SU-DHL-6 (cell line): ENCODE measurements at regions not wholly inside any gene's neighbourhood (a gene's known extent, or its start where the extent isn't known, plus 50 kb on each side); places are given as distances from the start of the nearest gene placed in this dataset.

Source experiments
- H2AFZ ChIP-seq: fragments of 200-600 bp; sonication (generic); 2 replicates; pipeline ENCODE4 v1.6.1; 2014; ENCODE audit warnings: low read depth, mild to moderate bottlenecking, moderate library complexity, mixed read lengths, antibody characterized with exemption, low read length; ENCODE audit not compliant: severe bottlenecking
- H3F3A ChIP-seq: fragments of 200-600 bp; shearing (Covaris generic); 2 replicates; pipeline ENCODE4 v1.6.0; 2016; ENCODE audit warnings: antibody characterized with exemption, mild to moderate bottlenecking; ENCODE audit not compliant: insufficient read depth
- H3K27ac ChIP-seq: fragments of 200-600 bp; sonication (generic); 2 replicates; pipeline ENCODE4 v1.5.1; 2016; ENCODE audit warnings: low read depth, mild to moderate bottlenecking, low read length, moderate library complexity, mixed read lengths
- H3K27me3 ChIP-seq: fragments of 200-600 bp; sonication (generic), shearing (Covaris generic); 2 replicates; pipeline ENCODE4 v1.6.0; 2014; ENCODE audit warnings: mild to moderate bottlenecking, low read length
- H3K36me3 ChIP-seq: fragments of 200-600 bp; sonication (generic); 2 replicates; pipeline ENCODE4 v1.6.1; 2014; ENCODE audit warnings: mild to moderate bottlenecking, low read length, mixed read lengths
- H3K4me2 ChIP-seq: fragments of 300-600, 200-600 bp; shearing (Covaris generic), sonication (generic); 2 replicates; pipeline ENCODE4 v1.6.0; 2014; ENCODE audit warnings: low read length, low read depth, mild to moderate bottlenecking; ENCODE audit not compliant: poor library complexity, severe bottlenecking
- H3K4me3 ChIP-seq: fragments of 200-600 bp; sonication (generic); 2 replicates; pipeline ENCODE4 v1.5.1; 2014; ENCODE audit warnings: antibody characterized with exemption, low read length, mild to moderate bottlenecking, mixed read lengths; ENCODE audit not compliant: insufficient read depth, poor library complexity, severe bottlenecking
- H3K79me2 ChIP-seq: fragments of 200-600 bp; sonication (generic); 2 replicates; pipeline ENCODE4 v1.6.1; 2014; ENCODE audit warnings: mild to moderate bottlenecking, low read length, moderate library complexity; ENCODE audit not compliant: insufficient read depth
- H3K9ac ChIP-seq: fragments of 200-600 bp; sonication (generic); 2 replicates; pipeline ENCODE4 v1.7.0; 2014; ENCODE audit warnings: mild to moderate bottlenecking, low read length
- H3K9me2 ChIP-seq: fragments of 200-600 bp; sonication (generic); replicated peaks from 2 replicates; pipeline ENCODE4 v1.6.1; 2014; ENCODE audit warnings: low read length; ENCODE audit not compliant: insufficient read depth
- H3K9me3 ChIP-seq: fragments of 200-600 bp; sonication (generic); 2 replicates; pipeline ENCODE4 v1.6.1; 2014; ENCODE audit warnings: low read length, mixed read lengths; ENCODE audit not compliant: insufficient read depth
- H4K20me1 ChIP-seq: fragments of 200-600 bp; sonication (generic); 2 replicates; pipeline ENCODE4 v1.6.1; 2014; ENCODE audit warnings: low read depth, mild to moderate bottlenecking, antibody characterized with exemption, low read length, moderate library complexity, mixed read lengths
- EZH2phosphoT487 ChIP-seq: fragments of 200-600 bp; sonication (generic), shearing (Covaris generic); conservative IDR thresholded peaks from 2 replicates; pipeline ENCODE4 v1.6.1; 2018; ENCODE audit warnings: mild to moderate bottlenecking, antibody characterized with exemption, low read length, moderate library complexity, mixed read lengths
- TF ChIP-seq, protein P1 (sequence below): fragments of 200-600 bp; sonication (generic); IDR thresholded peaks from one replicate; pipeline ENCODE4 v1.5.1; 2017; ENCODE audit warnings: antibody characterized with exemption, mild to moderate bottlenecking, low read length, moderate library complexity; ENCODE audit not compliant: insufficient read depth, poor library complexity, severe bottlenecking

DNA sequence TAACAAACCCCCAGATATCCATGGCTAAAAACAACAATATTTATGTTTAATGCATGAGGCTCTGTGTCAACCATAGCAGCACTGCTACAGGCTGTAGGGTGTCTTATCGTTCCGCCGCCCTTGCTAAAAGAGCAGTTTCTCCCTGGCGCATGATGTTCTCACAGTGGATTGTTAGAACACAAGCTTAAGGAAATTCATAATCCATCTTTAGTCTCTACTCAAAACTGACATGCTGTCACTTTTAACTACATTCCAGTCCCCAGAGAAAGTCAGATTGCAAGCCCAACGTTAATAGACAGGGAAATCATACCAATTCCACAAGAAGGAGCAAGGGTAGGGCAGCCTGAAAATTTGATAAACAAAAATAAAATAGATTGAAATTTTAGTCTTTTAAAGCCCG is 1960.8 kb downstream of the PCDH7 start:
- Histone ChIP-seq H3K36me3 (no peaks in the 10 kb centered on the region), H3K9me2 (no peaks in the 10 kb centered on the region), H4K20me1 (no peaks in the 10 kb centered on the region), H3K4me3 (no peak overlapping the region), H3F3A (no peaks in the 10 kb centered on the region), H3K4me2 (no peak overlapping the region), H3K27ac (no peak overlapping the region), H3K27me3 (no peaks in the 10 kb centered on the region), H3K9me3 (peaks cover 9% of the 10 kb centered on the region; the same call in 1 of the 2 replicates), H2AFZ (peak overlapping the region; percentile 15), H3K9ac (no peak overlapping the region), H3K79me2 (no peaks in the 10 kb centered on the region)
- no peak for TF ChIP-seq EZH2phosphoT487
- TF ChIP-seq, protein P1, sequence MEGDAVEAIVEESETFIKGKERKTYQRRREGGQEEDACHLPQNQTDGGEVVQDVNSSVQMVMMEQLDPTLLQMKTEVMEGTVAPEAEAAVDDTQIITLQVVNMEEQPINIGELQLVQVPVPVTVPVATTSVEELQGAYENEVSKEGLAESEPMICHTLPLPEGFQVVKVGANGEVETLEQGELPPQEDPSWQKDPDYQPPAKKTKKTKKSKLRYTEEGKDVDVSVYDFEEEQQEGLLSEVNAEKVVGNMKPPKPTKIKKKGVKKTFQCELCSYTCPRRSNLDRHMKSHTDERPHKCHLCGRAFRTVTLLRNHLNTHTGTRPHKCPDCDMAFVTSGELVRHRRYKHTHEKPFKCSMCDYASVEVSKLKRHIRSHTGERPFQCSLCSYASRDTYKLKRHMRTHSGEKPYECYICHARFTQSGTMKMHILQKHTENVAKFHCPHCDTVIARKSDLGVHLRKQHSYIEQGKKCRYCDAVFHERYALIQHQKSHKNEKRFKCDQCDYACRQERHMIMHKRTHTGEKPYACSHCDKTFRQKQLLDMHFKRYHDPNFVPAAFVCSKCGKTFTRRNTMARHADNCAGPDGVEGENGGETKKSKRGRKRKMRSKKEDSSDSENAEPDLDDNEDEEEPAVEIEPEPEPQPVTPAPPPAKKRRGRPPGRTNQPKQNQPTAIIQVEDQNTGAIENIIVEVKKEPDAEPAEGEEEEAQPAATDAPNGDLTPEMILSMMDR, result no peak

DNA sequence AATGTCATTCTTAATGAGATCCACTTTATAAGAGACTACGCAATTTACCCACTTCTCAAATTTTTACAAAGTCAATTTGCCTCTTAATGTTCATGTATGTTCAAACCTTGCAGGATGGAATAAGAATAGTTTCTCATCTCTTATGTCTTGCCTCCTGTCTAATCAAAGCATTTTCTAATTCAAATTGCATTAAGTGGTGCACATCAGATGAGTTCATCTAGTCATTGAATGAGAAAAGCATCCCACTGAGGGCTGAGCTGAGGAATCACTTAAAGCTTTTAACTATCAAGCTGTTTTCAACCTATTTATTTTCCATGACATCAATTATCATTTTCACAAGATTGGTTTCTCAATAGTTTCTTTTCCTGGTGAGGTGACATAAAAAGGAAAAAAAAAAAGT is 1964.0 kb downstream of the PCDH7 start:
- Histone ChIP-seq H3K79me2 (no peaks in the 10 kb centered on the region), H3K36me3 (0 out of 2 replicates have a peak, but pooled peaks cover under 1% of the 10 kb centered on the region), H2AFZ (no peak overlapping the region), H3F3A (no peaks in the 10 kb centered on the region), H3K9me2 (no peaks in the 10 kb centered on the region), H3K9me3 (peaks cover 4% of the 10 kb centered on the region; the same call in 1 of the 2 replicates), H3K4me2 (no peak overlapping the region), H3K27ac (no peak overlapping the region), H3K9ac (no peak overlapping the region), H4K20me1 (no peaks in the 10 kb centered on the region), H3K4me3 (no peak overlapping the region), H3K27me3 (no peaks in the 10 kb centered on the region)
- TF ChIP-seq, protein P1, result no peak
- no peak for TF ChIP-seq EZH2phosphoT487

DNA sequence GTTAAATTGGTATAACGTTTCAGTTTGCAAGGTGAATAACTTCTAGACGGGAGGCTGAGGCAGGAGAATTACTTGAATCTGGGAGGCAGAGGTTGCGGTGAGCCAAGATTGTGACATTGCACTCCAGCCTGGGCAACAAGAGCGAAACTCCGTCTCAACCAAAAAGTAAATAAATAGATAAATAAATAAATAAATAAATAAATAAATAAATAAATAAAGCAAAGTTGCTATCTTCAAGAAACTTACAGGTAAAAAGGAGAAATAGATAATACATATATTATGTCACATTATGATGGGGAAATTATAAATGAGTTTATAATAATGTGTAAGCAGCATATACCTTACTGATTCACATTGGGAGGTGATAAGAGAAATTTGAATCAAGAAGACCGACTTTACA is 1966.0 kb downstream of the PCDH7 start:
- Histone ChIP-seq H3K79me2 (no peaks in the 10 kb centered on the region), H3F3A (no peaks in the 10 kb centered on the region), H3K9me3 (peaks cover under 1% of the 10 kb centered on the region; the same call in 1 of the 2 replicates), H3K4me3 (no peak overlapping the region), H3K27me3 (no peaks in the 10 kb centered on the region), H4K20me1 (no peaks in the 10 kb centered on the region), H3K4me2 (no peak overlapping the region), H3K36me3 (0 out of 2 replicates have a peak, but pooled peaks cover 2% of the 10 kb centered on the region), H3K27ac (no peak overlapping the region), H3K9ac (no peak overlapping the region), H2AFZ (no peak overlapping the region), H3K9me2 (no peaks in the 10 kb centered on the region)
- no peak for TF ChIP-seq EZH2phosphoT487
- TF ChIP-seq, protein P1, result no peak
